ENCODE measurements at regions not wholly inside any gene's neighbourhood (a gene's known extent, or its start where the extent isn't known, plus 50 kb on each side); places are given as distances from the start of the nearest gene placed in this dataset.

DNA sequence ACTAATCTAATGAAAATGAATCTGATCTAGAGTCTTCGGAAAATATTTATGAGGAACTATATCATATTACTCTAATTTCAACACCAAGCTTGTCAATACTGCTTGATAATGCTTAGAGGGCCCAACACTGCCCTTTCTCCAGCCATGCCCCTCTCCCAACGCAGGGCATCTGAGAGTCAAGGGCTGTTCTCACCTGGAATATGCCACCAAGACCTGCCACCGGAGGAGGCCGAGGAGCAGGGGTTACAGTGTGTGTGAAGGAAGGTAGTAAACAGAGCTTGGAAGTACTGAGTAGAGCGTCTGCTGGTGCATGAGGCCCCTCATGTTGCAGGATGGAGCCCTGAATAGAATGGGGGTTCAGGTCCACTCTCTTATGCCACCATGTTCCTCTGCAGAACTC is 301.3 kb upstream of the MPDZ start:
- TF ChIP-seq, protein P1, sequence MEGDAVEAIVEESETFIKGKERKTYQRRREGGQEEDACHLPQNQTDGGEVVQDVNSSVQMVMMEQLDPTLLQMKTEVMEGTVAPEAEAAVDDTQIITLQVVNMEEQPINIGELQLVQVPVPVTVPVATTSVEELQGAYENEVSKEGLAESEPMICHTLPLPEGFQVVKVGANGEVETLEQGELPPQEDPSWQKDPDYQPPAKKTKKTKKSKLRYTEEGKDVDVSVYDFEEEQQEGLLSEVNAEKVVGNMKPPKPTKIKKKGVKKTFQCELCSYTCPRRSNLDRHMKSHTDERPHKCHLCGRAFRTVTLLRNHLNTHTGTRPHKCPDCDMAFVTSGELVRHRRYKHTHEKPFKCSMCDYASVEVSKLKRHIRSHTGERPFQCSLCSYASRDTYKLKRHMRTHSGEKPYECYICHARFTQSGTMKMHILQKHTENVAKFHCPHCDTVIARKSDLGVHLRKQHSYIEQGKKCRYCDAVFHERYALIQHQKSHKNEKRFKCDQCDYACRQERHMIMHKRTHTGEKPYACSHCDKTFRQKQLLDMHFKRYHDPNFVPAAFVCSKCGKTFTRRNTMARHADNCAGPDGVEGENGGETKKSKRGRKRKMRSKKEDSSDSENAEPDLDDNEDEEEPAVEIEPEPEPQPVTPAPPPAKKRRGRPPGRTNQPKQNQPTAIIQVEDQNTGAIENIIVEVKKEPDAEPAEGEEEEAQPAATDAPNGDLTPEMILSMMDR (conservative IDR thresholded peaks at IDR 0.05; ENCODE audit: low read length) = no peak
- TF ChIP-seq EZH2phosphoT487 (IDR thresholded peaks at IDR 0.05; ENCODE audit: borderline replicate concordance, low read depth, low read length) = no peak

Data from OCI-LY7 (cell line).